ENCODE measurements at regions not wholly inside any gene's neighbourhood (a gene's known extent, or its start where the extent isn't known, plus 50 kb on each side); places are given as distances from the start of the nearest gene placed in this dataset.
A peak's percentile ranks its signal among the peaks of the same experiment; 100 is the strongest.

DNA sequence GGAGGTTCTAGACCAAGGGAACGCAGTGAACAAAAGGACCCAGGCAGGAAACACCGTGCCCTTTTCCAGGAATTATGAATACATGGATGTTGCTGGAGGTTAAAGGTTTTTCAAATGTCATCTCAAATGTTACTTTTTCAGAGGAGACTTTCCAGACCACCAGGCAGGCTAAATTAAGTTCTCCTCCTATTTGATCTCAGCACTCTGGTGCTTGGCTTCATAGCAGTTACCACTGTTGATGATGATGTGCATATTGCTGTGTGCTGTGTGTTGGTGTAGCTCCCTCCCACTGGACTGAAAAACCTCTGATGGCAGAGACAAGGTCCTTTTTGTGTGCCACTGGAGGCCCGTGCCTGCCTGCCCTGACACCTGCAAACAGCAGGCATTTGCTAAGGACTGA lies 137.3 kb upstream of the PTPRM start:
- DNase-seq, result no peak

DNA sequence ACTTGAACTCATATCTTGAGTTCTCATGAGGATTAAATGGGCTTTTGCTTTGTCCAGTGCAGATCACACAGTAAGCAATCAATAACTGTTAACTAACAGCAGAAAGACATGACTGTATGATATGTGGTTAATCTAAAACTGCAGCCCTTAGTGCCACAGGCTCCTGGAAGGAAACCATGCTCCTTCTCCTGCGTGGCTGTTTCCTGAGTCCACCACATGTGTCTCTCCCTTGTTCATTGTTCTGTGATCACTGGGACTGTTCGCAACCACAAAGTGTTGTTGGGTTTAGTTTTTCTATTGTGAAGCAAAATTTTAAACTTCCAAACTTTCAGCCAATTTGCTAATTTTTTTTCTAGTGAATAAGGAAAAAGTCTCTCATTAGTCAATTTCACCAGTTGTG lies 130.9 kb upstream of the PTPRM start:
- no peak for DNase-seq

GRCh38 chr18:7437870-7438269 lies 129.2 kb upstream of the PTPRM start:
- DNase-seq, result no peak

DNA sequence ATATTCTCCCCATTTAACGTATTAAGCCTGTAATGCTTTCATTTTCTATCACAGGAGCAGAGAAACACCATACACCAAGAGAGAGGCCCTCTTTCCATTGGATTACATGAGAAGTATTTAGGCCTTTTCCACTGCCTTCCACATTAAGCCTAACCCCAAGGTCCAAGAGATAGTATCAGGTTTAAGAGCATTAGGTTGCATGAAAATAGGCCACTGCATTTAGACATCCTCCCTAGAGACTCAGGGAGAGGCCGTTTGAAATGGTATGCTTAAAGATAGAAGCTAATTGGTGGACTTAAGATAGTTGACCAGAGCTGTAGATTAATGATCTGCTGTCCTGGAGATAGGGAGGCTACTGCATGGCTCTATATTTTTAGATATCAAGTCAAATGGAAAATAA lies 128.5 kb upstream of the PTPRM start:
- DNase-seq, result no peak

GRCh38 chr18:7447318-7448028 lies 119.6 kb upstream of the PTPRM start:
- no peak for DNase-seq

- peak; percentile 1 for DNase-seq
These were observed 114.8 kb upstream of the PTPRM start for GRCh38 chr18:7452331-7452730.

GRCh38 chr18:7454429-7454828 lies 112.7 kb upstream of the PTPRM start:
- DNase-seq, result no peak

GRCh38 chr18:7456376-7456775 lies 110.7 kb upstream of the PTPRM start:
- no peak for DNase-seq

- no peak for DNase-seq
These were observed 109.9 kb upstream of the PTPRM start for GRCh38 chr18:7457262-7457661.

DNA sequence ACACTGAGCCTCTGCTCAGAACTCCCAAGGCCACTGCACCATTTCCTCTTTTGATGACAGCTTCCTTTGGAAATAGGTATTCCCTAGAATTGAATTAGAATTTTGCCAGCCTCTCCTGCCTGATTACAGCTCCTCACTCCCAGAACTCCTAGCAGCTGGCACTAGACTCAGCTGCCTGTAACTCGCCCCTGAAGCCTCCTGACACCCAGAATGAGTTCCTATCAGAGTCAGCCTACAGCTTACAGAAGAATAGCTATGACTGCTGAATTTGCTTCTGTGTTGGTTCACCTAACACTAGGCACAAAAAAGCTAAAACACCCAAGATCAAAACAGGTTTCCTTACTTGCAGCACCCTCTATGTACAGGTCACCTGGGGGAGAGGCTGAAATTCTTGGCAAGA lies 108.2 kb upstream of the PTPRM start:
- DNase-seq, result no peak

- no peak for DNase-seq
These were observed 107.0 kb upstream of the PTPRM start for GRCh38 chr18:7459851-7460770.

DNA sequence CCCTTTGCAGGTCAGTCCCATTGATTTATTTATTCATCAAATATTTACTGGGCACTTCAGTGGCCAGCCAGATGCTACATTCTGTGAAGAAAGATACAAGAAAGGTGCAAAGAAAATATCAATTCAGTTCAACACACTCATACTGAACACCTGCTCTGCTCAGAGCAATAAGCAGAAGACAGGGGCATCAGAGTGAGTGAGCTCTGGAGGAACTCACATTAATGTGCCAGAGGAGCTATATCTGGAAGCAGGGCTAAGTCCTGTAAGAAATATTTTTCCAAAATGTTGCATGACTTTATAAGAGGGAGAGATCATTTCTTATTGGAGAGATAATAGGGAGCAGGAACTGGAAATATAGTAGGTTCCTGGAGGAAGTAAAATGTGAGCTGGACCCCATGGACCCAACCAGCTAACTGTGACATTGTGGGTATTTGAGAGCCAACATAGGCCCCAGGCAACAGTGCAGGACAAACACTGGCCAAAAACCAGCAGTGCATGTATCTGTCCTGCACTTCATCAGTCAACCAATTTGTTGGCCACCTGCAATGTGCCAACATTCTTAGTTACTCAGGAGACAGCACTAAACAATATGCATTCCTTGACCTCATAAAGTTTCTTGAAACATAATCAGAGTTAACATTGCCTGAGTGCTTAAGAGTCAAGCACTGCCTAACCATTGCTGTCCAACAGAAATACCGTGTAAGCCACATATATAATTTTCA lies 102.7 kb upstream of the PTPRM start:
- no peak for DNase-seq

GRCh38 chr18:7466190-7466589 lies 100.9 kb upstream of the PTPRM start:
- DNase-seq, result no peak

- DNase-seq, result no peak
These were observed 99.2 kb upstream of the PTPRM start for GRCh38 chr18:7467708-7468466.

DNA sequence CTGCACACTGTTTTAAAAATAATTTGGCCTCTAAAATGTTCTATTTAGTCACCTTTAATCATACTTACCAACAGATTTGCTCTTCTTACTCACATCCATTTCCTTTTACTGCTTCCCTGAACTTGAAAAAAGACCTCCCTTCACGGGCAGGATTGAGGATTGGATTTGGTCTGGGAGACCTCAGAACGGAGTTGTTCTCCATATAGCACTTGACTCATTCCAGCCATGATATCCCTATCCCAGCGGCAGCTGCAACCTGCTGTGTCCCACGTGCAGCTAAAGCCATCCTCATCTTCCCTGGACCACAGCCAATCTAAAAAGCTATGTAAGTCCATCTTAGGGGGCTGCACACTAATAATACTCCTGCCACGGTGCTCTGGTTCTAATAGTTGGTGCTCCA lies 97.0 kb upstream of the PTPRM start:
- DNase-seq, result no peak

GRCh38 chr18:7470503-7470902 lies 96.6 kb upstream of the PTPRM start:
- no peak for DNase-seq

DNA sequence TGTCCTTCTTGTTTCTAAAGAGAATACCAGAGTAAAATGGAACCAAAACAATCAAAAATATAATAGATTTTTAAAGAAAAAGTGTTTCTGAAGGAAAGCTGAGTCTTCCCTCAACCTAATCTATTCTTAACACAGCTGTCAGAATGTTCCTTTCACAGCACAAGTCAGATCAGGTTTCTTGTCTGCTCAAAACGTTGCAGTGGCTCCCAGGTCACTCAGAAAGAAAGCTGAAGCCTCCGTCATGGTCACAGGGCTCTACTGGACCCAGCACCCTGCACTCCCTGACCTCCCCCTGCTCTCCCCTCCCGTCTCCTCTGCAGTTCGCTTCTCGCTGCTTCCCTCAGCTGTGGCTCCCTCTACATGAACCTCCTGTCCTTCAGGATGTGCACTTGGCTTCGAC lies 90.7 kb upstream of the PTPRM start:
- DNase-seq, result no peak

- no peak for DNase-seq
These were observed 87.4 kb upstream of the PTPRM start for GRCh38 chr18:7479756-7480155.

- no peak for DNase-seq
These were observed 86.2 kb upstream of the PTPRM start for GRCh38 chr18:7480879-7481278.

DNA sequence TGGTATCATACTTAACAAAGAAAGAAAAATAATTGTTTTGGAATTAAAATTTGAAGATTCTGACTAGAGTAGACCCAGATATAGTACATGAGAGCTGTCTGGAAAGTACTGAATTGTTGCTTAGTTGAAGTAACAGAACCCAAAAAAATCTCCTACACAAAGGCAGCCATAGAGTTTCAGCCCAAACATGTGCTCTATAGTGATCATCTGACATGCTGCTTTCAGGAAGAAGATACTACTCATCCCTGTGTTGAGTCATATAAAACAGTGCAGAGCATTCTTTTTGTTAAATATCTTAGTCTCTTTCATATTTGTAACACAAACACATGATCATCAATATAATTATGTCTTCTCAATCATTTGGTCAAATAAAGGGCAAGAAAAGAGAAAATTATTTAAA lies 84.8 kb upstream of the PTPRM start:
- no peak for DNase-seq

DNA sequence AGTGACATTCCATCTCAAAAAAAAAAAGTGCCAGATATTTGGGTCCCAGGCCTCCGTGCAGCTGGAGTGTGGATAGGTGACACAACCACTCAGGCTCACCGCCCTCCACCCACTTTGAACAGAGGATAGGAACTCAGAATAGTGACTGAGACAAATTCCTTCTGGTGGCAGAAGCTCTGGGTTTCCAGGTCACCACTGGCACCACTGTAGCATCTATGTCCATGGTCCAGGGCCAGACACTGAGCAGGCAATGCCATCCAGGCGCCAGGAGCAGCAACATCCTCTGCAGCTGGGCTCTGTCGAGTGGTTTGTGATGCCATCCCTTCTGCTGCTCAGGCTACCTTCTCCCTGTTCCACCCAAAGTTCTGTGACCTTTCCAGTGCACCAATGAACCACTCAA lies 81.5 kb upstream of the PTPRM start:
- DNase-seq, result no peak

DNA sequence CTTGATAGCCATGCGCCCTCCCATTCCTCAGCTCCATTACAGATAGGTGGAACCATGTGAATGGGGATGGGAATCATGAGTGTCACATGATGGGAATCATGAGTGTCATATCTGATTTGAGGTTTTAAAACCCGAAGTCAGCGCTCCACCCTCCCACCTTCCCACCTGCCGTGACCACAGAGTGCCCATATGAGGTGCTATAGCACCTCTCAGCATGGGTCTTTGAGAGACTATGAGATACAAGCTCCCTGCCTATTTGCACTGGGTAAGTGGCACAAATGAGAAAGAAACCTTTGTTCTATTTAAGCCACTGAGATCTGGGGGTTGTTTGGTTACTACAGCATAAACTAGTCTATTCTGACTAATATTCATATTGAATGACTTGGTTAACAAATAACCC lies 78.5 kb upstream of the PTPRM start:
- no peak for DNase-seq

GRCh38 chr18:7490104-7490503 lies 77.0 kb upstream of the PTPRM start:
- DNase-seq, result no peak

Data from NCI-H1092 treated with DMSO at 0.1 percent for 48 hours (cell line).